M059J (cell line): ENCODE measurements at regions not wholly inside any gene's neighbourhood (a gene's known extent, or its start where the extent isn't known, plus 50 kb on each side); places are given as distances from the start of the nearest gene placed in this dataset.

Source experiments
- DNase-seq: peaks from one replicate; pipeline ENCODE4 v3.0.0-alpha.2; 2012; ENCODE audit warnings: low read depth

DNA sequence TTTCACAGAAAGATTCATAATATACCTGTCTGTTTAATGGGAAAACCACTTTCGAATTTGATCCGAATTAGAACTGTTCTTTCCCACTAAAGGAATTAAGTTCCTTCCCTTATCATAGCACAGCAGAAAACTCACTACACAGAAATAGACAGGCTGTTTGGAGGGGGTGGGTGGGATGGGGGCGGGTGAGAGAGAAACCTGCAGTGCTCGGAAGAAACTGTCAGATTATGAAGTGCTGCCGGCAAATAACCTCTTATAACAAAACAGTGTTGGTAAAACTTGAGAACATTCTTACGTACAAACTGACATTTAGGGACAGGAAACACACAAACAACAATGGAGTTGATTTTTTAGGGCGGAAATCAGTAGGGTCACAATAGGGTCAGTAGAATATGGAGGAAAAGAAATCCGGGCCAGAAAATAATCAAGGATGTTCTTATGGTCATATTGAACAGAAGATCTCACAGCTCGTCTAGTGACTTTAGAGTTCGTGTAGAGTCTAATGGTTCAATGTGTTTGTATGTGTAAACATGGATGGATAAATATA, 756.0 kb upstream of the LRATD1 start:
- DNase-seq, result no peak

DNA sequence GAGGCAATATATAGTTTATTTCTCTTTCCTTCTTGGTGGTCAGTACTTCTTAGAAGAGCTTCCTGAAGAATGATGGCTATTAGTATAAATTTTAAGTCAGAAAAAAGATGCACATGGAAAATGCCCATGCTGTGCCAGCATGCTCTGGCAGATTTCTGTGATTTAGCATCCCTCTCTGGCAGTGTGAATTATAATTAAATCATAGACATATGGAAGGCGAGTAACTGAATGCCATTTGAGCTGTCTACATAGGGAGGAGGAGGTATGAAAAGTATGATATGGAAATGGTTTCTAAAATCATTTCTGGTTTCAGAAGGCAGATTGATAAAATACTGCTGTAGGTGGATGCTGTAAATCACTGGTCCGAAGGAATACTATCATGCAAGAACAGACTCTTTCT, 754.9 kb upstream of the LRATD1 start:
- DNase-seq, result no peak

- no peak for DNase-seq
Measured at GRCh38 chr2:13884291-13884976, 748.1 kb upstream of the LRATD1 start.

DNA sequence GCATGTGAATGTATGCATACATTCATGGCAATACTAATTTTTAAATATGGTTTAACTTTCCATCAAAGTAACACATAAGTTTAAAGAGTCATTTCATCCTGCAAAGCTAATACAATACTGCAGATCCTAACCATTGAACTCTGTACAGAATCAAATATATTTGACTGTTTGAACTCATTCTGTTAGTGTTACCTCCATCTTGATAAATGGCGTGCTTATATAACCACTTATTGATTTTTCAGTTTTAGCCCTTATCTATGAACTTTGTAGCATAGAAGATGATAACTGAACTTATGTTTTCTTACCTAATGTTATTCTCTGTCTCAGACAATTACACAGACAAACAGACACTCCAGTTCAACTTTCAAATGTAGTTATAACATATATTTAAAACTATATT, 731.0 kb upstream of the LRATD1 start:
- no peak for DNase-seq

- DNase-seq, result no peak
Measured at GRCh38 chr2:13905831-13906230, 726.7 kb upstream of the LRATD1 start.

GRCh38 chr2:13916066-13916465, 716.5 kb upstream of the LRATD1 start:
- no peak for DNase-seq

- DNase-seq, result no peak
Measured at GRCh38 chr2:13917958-13918357, 714.6 kb upstream of the LRATD1 start.

- no peak for DNase-seq
Measured at GRCh38 chr2:13919981-13920382, 712.5 kb upstream of the LRATD1 start.

DNA sequence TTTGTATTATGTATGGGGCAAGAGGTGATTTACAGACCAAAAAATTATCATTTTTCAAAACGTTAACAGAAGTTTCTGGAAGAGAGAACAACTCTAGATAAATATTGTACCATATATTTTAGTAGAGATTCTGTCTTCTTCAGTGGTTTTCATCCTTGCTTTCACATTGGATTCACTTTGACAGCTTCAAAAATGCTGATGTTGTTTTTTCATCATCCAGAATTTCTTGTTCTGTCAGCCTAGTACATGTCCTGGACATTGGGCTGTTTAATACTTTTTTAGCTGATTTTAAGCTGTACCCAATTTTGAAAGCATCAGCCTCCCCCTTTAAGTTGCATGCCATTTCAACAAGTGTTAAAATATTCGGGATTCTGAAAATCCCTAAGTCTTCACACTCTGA, 711.3 kb upstream of the LRATD1 start:
- DNase-seq, result no peak

GRCh38 chr2:13923823-13924222, 708.7 kb upstream of the LRATD1 start:
- no peak for DNase-seq

GRCh38 chr2:13942111-13942510, 690.4 kb upstream of the LRATD1 start:
- DNase-seq, result no peak

DNA sequence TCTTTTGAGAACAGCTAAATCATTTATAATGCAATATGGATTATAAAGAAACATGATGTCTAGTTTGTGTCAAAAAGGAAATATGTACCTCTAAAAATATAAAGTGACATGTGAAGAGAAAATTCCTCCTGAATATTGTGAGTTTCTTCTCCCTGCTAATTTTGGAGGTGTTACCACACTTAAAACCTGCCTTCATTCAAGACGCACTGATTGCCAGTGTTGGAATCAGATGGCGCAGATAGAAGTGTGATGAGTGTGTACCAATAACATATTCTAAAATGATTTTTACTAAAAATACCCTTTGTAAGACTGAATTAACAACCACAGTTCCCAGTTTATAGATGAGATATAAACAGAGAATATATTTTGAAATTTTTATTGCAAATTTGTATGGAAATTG, 681.8 kb upstream of the LRATD1 start:
- no peak for DNase-seq

GRCh38 chr2:13968811-13969210, 663.7 kb upstream of the LRATD1 start:
- no peak for DNase-seq

DNA sequence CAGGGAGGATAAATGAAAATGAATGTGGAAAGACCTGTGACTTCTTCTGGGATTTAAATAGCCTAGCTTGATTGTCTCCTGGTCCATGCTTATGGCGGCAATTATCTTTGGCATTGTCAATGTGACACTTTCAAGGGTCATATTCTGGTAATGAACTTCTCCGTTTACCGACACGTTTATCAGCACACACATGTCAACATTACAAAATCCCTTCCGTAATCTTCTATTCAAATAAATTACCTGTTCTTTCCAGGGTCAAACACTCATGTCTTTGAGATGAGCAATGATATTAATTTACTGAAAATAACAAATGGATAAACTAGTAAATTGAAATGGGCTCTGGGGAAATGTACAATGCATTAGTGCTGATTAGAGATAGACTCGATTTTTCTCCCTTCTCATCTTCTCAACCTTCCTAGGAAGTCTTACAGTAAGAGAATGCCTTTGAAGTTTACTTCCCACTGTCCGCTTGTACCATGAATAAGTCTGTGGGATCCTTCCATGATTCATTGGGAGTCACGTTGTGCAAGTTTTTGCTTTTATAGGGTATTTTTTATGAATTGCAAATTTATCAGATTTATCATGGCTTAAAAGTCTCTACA, 646.3 kb upstream of the LRATD1 start:
- DNase-seq, result no peak

- DNase-seq, result no peak
Measured at GRCh38 chr2:13996527-13996926, 636.0 kb upstream of the LRATD1 start.

DNA sequence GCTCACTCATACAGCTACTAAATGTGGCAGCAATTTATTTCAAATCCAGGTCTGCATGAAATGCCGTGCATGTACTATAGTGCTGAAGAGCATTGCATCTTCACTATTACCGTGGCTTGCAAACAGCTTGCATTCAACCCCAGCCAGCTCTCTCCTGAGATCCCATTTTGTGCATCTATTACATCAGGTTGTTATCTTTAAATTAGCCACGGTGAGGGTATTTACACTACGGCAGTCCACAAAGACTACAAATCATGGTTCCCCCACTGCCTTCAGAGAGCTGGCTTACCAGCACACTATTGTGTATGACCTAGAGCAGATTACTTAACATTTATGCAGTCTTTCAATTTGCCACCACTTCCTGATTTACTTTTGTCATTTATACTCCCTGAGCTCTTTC, 621.3 kb upstream of the LRATD1 start:
- DNase-seq, result no peak

GRCh38 chr2:14015113-14015630, 617.3 kb upstream of the LRATD1 start:
- DNase-seq, result no peak

DNA sequence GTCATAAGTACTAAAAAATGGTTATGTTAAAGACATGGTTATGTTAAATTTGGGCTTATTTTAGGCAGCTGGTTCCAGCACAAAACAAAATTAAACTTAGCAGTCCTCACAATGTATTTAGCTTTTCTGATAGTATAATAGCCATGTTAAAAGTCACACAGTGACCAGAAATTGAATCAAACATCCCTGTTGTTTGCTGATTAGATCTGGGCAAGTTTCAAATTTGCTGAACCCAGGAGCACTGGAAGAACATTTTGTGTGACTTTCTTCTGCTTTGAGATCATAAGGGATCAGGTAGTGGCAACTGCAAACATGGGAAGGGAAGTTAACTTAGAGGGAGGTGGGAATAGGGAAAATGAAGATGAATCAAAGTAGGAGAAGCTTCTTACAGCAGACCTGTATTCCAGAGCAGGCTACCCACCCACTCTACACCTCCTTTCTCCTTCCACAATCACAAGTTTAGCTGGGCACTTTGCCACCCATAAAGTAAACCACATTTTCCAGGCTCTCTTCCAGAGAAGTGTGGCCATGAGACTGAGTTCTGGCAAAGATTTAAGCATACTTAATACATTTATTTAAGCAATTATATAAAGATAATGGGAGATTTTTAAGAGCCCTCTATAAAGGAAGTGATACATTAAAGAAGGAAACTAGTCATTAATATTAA, 616.1 kb upstream of the LRATD1 start:
- peak; percentile 4 for DNase-seq

DNA sequence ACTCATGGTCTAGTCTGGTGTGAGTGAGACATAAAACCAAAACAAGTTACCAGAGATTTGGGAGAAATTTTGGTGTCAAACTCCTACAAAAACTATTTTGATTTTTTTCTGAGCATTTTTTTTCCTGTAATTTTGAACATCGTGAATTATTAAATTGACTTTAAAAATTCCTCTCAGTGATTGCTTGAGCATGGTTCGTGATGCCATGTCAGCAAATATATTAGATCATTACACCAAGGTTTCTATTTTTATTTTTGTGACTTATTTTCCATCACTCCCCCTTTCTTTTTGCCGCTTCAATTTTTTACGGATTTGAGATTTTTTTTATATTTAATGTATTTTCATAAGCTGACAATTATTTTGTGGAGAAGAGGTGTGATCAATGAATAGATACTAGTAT, 613.9 kb upstream of the LRATD1 start:
- DNase-seq, result no peak

DNA sequence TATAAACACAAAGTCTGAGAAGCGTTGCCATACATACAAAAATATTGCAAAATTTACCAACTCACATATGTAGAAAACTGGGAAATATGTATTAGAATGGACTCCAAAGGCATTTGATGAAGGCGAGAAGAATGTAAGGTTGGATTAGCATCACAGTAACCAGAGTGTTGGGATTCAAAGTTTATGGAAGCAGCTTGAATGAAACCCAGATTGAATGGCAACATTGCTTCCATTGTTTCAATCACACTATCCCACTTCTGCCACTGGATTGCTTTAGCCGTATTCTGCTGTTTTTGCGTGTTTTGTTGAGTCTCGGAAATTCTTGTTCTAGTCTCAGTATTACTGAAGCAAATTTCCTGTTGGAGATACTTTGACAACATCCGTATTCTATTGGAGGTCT, 609.0 kb upstream of the LRATD1 start:
- no peak for DNase-seq

DNA sequence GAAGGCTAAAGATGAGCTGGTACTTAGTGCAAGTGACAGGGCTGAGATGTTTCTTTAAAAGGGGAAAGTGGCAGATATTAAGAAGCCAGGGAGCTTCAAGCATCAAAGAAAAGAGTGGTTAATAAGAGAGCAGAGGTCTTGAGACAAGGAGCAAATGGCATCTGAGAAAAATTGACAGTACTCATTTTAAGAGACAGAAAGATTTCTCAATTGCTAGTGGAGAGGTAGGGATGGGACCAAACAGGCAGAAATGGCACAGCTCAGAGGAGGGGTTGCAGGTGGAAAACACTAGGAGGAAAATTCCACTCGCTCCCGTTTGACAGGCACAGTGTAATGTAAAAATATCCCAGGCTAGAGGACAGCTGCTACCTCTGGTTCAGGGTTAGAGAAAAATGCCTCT, 593.4 kb upstream of the LRATD1 start:
- no peak for DNase-seq

GRCh38 chr2:14047491-14047890, 585.0 kb upstream of the LRATD1 start:
- DNase-seq, result no peak

- DNase-seq, result no peak
Measured at GRCh38 chr2:14051401-14051800, 581.1 kb upstream of the LRATD1 start.
